ENCODE measurements at regions not wholly inside any gene's neighbourhood (a gene's known extent, or its start where the extent isn't known, plus 50 kb on each side); places are given as distances from the start of the nearest gene placed in this dataset.

DNA sequence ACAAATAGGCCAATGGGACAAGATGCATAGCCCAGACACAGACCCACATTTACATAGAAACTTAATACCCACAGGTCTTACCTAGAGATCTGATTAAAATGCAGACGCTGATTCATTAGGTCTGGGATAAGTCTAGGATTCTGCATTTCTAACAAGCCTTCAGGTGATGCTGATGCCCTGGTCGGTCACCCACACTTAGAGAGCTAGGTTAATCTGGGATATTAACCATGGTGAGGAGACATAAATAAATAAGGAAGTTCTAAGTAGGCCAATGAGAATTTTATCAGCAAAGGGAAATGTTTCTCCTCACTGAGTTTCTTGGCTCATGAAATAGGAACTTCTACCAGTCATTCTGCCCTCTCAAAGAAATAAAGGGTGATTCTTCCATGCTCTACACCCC is 120.1 kb downstream of the BMP4 start:
- TF ChIP-seq, protein P1, sequence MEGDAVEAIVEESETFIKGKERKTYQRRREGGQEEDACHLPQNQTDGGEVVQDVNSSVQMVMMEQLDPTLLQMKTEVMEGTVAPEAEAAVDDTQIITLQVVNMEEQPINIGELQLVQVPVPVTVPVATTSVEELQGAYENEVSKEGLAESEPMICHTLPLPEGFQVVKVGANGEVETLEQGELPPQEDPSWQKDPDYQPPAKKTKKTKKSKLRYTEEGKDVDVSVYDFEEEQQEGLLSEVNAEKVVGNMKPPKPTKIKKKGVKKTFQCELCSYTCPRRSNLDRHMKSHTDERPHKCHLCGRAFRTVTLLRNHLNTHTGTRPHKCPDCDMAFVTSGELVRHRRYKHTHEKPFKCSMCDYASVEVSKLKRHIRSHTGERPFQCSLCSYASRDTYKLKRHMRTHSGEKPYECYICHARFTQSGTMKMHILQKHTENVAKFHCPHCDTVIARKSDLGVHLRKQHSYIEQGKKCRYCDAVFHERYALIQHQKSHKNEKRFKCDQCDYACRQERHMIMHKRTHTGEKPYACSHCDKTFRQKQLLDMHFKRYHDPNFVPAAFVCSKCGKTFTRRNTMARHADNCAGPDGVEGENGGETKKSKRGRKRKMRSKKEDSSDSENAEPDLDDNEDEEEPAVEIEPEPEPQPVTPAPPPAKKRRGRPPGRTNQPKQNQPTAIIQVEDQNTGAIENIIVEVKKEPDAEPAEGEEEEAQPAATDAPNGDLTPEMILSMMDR (conservative IDR thresholded peaks at IDR 0.05), result no peak
- Mint-ChIP-seq H3K4me1 (ENCODE audit: unreplicated experiment) (no peaks in the 10 kb centered on the region), H3K9me3 (peaks cover 5% of the 10 kb centered on the region), H3K27me3 (no peaks in the 10 kb centered on the region), H3K4me3 (no peak overlapping the region), H3K27ac (no peak overlapping the region), H3K36me3 (no peaks in the 10 kb centered on the region)
- DNase-seq (ENCODE audit: extremely low spot score, unreplicated experiment), result no peak

DNA sequence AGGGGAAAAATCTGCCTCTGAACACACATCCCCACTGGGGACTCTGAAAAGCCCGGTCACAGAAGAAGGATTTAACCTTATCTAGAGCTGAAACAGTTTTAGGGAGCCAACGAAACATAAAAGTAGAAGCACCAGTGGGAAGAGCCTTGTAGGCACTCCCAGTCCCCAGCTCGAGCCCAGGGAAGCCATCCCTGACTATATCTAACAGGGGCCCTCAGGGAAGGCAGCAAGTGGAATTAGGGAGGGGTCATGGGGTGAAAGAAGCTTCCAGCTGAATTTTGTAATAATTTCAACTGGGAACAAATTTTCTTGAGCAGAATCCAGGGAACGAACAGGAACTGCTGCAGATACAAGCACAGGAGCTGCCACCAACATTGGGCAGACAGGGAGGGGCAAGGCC is 127.8 kb downstream of the BMP4 start:
- Mint-ChIP-seq H3K4me1 (ENCODE audit: unreplicated experiment) (no peaks in the 10 kb centered on the region), H3K27ac (no peak overlapping the region), H3K9me3 (no peaks in the 10 kb centered on the region), H3K27me3 (no peaks in the 10 kb centered on the region), H3K36me3 (no peaks in the 10 kb centered on the region), H3K4me3 (no peak overlapping the region)
- DNase-seq (ENCODE audit: extremely low spot score, unreplicated experiment), result no peak
- TF ChIP-seq, protein P1 (conservative IDR thresholded peaks at IDR 0.05), result no peak

DNA sequence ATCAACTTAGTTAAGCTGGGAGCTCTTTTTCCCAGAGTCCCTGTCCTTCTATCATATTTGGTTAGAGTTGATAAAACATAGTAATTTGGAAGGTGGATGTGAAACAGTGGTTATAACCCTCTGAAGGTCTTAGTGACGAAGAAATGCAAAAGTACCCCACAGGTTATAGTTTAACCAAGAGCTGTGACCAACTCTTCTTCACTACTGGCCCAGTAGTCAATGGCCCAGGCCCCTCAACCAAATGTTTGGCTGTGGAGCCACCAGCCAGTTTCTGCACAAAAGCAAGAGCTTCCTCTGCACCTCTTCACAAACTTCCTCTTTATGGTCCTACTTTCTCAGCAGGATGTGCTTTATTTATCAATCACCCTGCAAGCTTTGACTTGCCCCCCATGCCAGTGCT is 132.6 kb downstream of the BMP4 start:
- no peaks in the 10 kb centered on the region for H3K27me3 Mint-ChIP-seq

DNA sequence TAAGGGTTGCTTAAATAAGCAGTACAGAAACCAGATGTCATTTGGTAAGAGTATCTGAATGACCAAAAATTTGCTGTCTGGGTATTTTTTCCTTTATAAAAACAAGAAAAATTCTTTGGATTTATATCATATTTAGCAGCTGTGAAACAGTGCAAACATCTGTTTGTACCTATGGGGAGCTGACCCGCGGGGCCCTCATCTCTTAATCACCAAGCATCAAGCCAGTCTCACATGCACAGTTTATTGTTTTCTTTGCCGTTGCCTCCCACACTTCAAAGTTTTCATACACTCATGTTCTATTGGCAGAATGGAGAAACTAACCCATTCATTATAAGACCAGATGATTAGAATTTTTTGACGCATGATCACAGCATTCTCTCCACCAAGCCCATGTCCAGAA is 142.2 kb downstream of the BMP4 start:
- no peak for DNase-seq (ENCODE audit: extremely low spot score, unreplicated experiment)
- no peaks in the 10 kb centered on the region for H3K27me3 Mint-ChIP-seq
- peaks cover 11% of the 10 kb centered on the region for H3K9me3 Mint-ChIP-seq
- H3K36me3 Mint-ChIP-seq, result no peaks in the 10 kb centered on the region
- H3K4me1 Mint-ChIP-seq (ENCODE audit: unreplicated experiment), result peaks cover 24% of the 10 kb centered on the region
- H3K27ac Mint-ChIP-seq, result no peak overlapping the region
- H3K4me3 Mint-ChIP-seq, result no peak overlapping the region
- TF ChIP-seq, protein P1 (conservative IDR thresholded peaks at IDR 0.05), result no peak

More for the DNA sequence above, 132.6 kb downstream of the BMP4 start:
- Mint-ChIP-seq H3K27ac (no peak overlapping the region), H3K36me3 (no peaks in the 10 kb centered on the region), H3K4me3 (no peak overlapping the region), H3K9me3 (no peaks in the 10 kb centered on the region), H3K4me1 (ENCODE audit: unreplicated experiment) (no peaks in the 10 kb centered on the region)
- TF ChIP-seq, protein P1 (conservative IDR thresholded peaks at IDR 0.05), result no peak
- DNase-seq (ENCODE audit: extremely low spot score, unreplicated experiment), result no peak

DNA sequence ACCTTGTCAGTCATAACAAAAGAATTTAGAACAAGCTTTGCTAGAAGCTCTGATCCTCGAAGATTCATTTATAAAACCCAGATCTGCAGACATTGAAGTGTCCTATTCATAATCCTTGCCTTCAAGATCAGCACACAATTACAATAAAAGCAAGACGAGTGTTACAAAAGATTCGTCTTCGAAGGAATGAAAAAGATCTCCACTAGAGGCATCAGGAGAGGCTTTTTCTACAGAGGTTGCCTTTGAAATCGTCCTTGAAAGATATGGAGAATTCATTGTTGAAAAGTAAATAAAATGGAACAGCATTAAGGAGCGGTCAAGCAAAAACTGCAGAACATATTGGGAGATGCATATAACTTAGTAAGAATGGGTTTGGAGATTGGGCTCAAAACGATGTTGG is 146.4 kb downstream of the BMP4 start:
- H3K4me1 Mint-ChIP-seq (ENCODE audit: unreplicated experiment), result peaks cover 24% of the 10 kb centered on the region
- no peak overlapping the region for H3K27ac Mint-ChIP-seq
- no peaks in the 10 kb centered on the region for H3K27me3 Mint-ChIP-seq
- DNase-seq (ENCODE audit: extremely low spot score, unreplicated experiment), result no peak
- TF ChIP-seq, protein P1 (conservative IDR thresholded peaks at IDR 0.05), result peak; percentile 17
- peaks cover 11% of the 10 kb centered on the region for H3K9me3 Mint-ChIP-seq
- H3K4me3 Mint-ChIP-seq, result no peak overlapping the region
- H3K36me3 Mint-ChIP-seq, result no peaks in the 10 kb centered on the region

DNA sequence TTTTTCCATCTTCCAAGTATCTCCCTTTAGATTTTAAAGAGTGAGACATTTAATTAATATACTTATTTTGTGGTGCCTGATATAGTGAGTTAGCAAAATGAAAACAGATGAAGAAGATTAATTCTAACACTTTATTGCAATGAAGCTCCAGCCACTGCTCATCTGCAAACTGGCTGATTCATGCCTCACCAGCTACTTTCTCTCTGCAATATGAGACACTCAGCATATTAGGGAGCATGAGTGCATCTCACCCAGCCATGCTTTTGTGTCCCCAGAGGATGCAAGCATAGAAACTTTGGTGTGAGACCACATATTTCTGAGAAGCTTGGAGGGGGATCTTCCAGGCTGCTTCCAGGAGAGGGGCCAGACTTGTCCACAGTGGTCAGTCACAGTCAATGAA is 148.6 kb downstream of the BMP4 start:
- DNase-seq (ENCODE audit: extremely low spot score, unreplicated experiment), result no peak
- no peak overlapping the region for H3K27ac Mint-ChIP-seq
- H3K9me3 Mint-ChIP-seq, result peaks cover 11% of the 10 kb centered on the region
- H3K4me3 Mint-ChIP-seq, result no peak overlapping the region
- peaks cover 6% of the 10 kb centered on the region for H3K4me1 Mint-ChIP-seq (ENCODE audit: unreplicated experiment)
- no peaks in the 10 kb centered on the region for H3K27me3 Mint-ChIP-seq
- H3K36me3 Mint-ChIP-seq, result no peaks in the 10 kb centered on the region
- TF ChIP-seq, protein P1 (conservative IDR thresholded peaks at IDR 0.05), result no peak
